ENCODE measurements at regions not wholly inside any gene's neighbourhood (a gene's known extent, or its start where the extent isn't known, plus 50 kb on each side); places are given as distances from the start of the nearest gene placed in this dataset.
"Not testable (repeated sequence)": the region's sequence is repeated elsewhere in the genome, so short reads cannot be mapped to it uniquely, and the experiment has no call there.

DNA sequence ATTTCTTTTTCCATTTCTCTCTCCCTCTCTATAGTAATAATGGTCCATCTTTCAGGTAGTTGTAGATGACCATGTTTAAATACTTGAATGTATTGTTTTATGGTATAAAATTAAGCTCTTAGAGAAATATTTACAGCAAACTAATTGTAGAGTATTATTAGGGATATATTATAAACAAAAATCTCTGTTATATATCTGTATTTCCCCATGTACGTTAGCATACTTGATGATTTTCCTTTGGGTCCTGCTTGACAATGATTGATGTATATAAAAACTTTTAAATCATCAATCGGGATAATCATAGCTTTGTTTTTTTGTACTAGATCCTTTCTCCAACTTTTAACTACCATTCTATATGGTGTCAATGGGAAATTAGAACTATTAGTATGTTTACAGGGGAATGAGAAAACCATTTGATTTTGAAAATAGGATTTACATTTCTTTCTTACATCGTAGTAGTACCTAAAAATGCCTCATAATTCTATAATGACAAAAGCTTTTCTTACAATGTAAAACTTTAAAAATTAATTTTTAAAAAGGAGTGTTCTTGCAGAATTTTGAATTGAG, 117.5 kb upstream of the CDK13 start:
- FAIRE-seq (no peak), ATAC-seq (no peak), DNase-seq (ENCODE audit: extremely low read depth in 1 of 4, low spot score in 3 of 4) (no peak)
- 8% methylated on average over 3 of the region's 3 CpGs for WGBS (ENCODE audit: insufficient coverage, low coverage, missing lambda C conversion rate)
- H3K27ac ChIP-seq (ENCODE audit: extremely low read depth, low read depth, low read length): no peak overlapping the region
- H3K4me2 ChIP-seq (ENCODE audit: insufficient read depth, low read length): no peak overlapping the region
- TF ChIP-seq ETV6 (IDR thresholded peaks at IDR 0.05; ENCODE audit: borderline replicate concordance in 1 of 2, low read depth in 2 of 2, low read length in 1 of 2) (no peak), ETV6 (CRISPR knock-in tag; IDR thresholded peaks at IDR 0.05; ENCODE audit: borderline replicate concordance) (no peak), CBX8 (IDR thresholded peaks at IDR 0.05; ENCODE audit: borderline replicate concordance, extremely low read depth, low read depth, low read length, poor library complexity, severe bottlenecking) (peak; percentile 98)
- ChIA-PET POLR2A (no interaction called here), CTCF (ENCODE audit: low intra/inter-chr PET ratio) (no interaction called here)
- H3K9me1 ChIP-seq (ENCODE audit: control insufficient read depth, insufficient read depth, low read length): no peaks in the 10 kb centered on the region
- H3K4me3 ChIP-seq: no peak overlapping the region
- no peak overlapping the region for H2AFZ ChIP-seq (ENCODE audit: low read depth, low read length)
- H3K4me1 ChIP-seq (replicated peaks in 1 of 2; ENCODE audit: control insufficient read depth in 2 of 2, insufficient read depth in 2 of 2, low read length in 2 of 2): peaks cover 0 to 12% of the 10 kb centered on the region in 2 experiments; a peak in 2 of 5 replicates
- H3K36me3 ChIP-seq (ENCODE audit: control insufficient read depth, insufficient read depth, low read length): no peaks in the 10 kb centered on the region
- no peaks in the 10 kb centered on the region for H3K79me2 ChIP-seq (ENCODE audit: control insufficient read depth, insufficient read depth, low read length)
- intact Hi-C loops (cut with micrococcal nuclease) (no loop called here), in situ Hi-C loops (cut with MboI) (no loop called here)
- H3K9ac ChIP-seq (ENCODE audit: insufficient read depth in 1 of 2, low read depth in 2 of 2, low read length in 2 of 2): no peak overlapping the region
- no peaks in the 10 kb centered on the region for H4K20me1 ChIP-seq (replicated peaks; ENCODE audit: control insufficient read depth, insufficient read depth, low read length)
- no peaks in the 10 kb centered on the region; the same call in 1 of the 2 replicates for H3K9me3 ChIP-seq (replicated peaks; ENCODE audit: control insufficient read depth, insufficient read depth, low read depth, low read length)
- H3K27me3 ChIP-seq (ENCODE audit: control insufficient read depth in 2 of 2, insufficient read depth in 2 of 2, low read length in 2 of 2): peaks cover 9 to 16% of the 10 kb centered on the region in 2 experiments; a peak in 3 of 5 replicates
- BruUV-seq (replicated peaks): no TSS peak

DNA sequence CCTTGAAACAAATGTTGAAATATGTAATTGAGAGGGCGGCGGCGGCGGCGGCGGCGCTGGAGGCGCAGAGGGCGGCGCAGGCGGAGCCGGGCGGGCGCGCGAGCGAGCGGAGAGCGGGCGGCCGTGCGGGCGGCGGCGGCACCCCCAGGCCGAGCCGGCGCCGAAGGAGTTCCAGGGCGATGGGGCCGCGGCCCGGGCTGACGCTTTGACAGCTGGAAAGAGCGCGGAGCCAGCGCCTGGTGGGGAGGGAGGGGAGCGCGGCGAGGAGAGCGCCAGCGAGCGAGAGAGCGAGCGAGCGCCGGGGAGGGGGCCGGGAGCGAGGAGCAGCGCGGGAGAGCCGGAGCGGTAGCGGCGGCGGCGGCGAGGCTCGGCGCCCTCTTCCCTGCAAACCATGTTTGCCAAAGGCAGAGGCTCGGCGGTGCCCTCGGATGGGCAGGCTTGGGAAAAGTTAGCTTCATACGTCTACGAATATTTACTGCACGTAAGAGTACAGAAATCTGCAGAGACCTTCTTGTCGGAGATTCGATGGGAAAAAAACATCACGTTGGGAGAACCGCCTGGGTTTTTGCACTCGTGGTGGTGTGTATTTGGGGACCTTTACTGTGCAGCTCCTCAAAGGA, 116.8 kb upstream of the CDK13 start:
- H4K20me1 ChIP-seq (replicated peaks; ENCODE audit: control insufficient read depth, insufficient read depth, low read length); H3K79me2 ChIP-seq (ENCODE audit: control insufficient read depth, insufficient read depth, low read length); CTCF ChIA-PET (ENCODE audit: low intra/inter-chr PET ratio); H3K9me1 ChIP-seq (ENCODE audit: control insufficient read depth, insufficient read depth, low read length); in situ Hi-C loops (cut with MboI); H3K36me3 ChIP-seq (ENCODE audit: control insufficient read depth, insufficient read depth, low read length); H3K9me3 ChIP-seq (replicated peaks; ENCODE audit: control insufficient read depth, insufficient read depth, low read depth, low read length); BruUV-seq (replicated peaks); H3K27ac ChIP-seq (ENCODE audit: extremely low read depth, low read depth, low read length); FAIRE-seq; H3K4me2 ChIP-seq (ENCODE audit: insufficient read depth, low read length); POLR2A ChIA-PET; intact Hi-C loops (cut with micrococcal nuclease); H3K9ac ChIP-seq (ENCODE audit: insufficient read depth in 1 of 2, low read depth in 2 of 2, low read length in 2 of 2): not testable (repeated sequence)
- peaks cover 0 to 12% of the 10 kb centered on the region in 2 experiments; a peak in 3 of 5 replicates for H3K4me1 ChIP-seq (replicated peaks in 1 of 2; ENCODE audit: control insufficient read depth in 2 of 2, insufficient read depth in 2 of 2, low read length in 2 of 2)
- peak in 2 of 4 experiments; percentile 26 to 41 for DNase-seq (ENCODE audit: extremely low read depth in 1 of 4, low spot score in 3 of 4)
- H2AFZ ChIP-seq (ENCODE audit: low read depth, low read length): 0 out of 2 replicates have a peak overlapping the region, but pooled peaks have one; percentile 32
- peak overlapping the region; percentile 19; the same call in 1 of the 2 replicates for H3K4me3 ChIP-seq
- TF ChIP-seq, protein P1, sequence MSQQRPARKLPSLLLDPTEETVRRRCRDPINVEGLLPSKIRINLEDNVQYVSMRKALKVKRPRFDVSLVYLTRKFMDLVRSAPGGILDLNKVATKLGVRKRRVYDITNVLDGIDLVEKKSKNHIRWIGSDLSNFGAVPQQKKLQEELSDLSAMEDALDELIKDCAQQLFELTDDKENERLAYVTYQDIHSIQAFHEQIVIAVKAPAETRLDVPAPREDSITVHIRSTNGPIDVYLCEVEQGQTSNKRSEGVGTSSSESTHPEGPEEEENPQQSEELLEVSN (IDR thresholded peaks at IDR 0.05; ENCODE audit: borderline replicate concordance in 1 of 2, extremely low read depth in 1 of 2, insufficient read depth in 1 of 2, insufficient read length in 1 of 2, low read depth in 1 of 2, low read length in 1 of 2, poor library complexity in 1 of 2, severe bottlenecking in 1 of 2): peak in 1 of 2 experiments; percentile 61
- peak in 1 of 2 experiments; percentile 51; a peak in 1 of 4 replicates for TF ChIP-seq MAZ (CRISPR knock-in tag; conservative IDR thresholded peaks at IDR 0.05 in 1 of 2, IDR thresholded peaks at IDR 0.05 in 1 of 2)
- TF ChIP-seq, protein P2, sequence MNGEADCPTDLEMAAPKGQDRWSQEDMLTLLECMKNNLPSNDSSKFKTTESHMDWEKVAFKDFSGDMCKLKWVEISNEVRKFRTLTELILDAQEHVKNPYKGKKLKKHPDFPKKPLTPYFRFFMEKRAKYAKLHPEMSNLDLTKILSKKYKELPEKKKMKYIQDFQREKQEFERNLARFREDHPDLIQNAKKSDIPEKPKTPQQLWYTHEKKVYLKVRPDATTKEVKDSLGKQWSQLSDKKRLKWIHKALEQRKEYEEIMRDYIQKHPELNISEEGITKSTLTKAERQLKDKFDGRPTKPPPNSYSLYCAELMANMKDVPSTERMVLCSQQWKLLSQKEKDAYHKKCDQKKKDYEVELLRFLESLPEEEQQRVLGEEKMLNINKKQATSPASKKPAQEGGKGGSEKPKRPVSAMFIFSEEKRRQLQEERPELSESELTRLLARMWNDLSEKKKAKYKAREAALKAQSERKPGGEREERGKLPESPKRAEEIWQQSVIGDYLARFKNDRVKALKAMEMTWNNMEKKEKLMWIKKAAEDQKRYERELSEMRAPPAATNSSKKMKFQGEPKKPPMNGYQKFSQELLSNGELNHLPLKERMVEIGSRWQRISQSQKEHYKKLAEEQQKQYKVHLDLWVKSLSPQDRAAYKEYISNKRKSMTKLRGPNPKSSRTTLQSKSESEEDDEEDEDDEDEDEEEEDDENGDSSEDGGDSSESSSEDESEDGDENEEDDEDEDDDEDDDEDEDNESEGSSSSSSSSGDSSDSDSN (IDR thresholded peaks at IDR 0.05; ENCODE audit: borderline replicate concordance in 1 of 2, low read depth in 2 of 2, low read length in 2 of 2): 0 out of 4 replicates have a peak, but pooled peaks of 1 of the 2 experiments have one; percentile 48
- TF ChIP-seq HNRNPLL (IDR thresholded peaks at IDR 0.05; ENCODE audit: low read depth, low read length, poor library complexity, severe bottlenecking): peak; percentile 78
- ATAC-seq: peak; percentile 92
- WGBS (ENCODE audit: insufficient coverage, low coverage, missing lambda C conversion rate): 25% methylated on average over 42 of the region's 71 CpGs
- H3K27me3 ChIP-seq (ENCODE audit: control insufficient read depth in 2 of 2, insufficient read depth in 2 of 2, low read length in 2 of 2): peaks cover 9 to 13% of the 10 kb centered on the region in 2 experiments; a peak in 3 of 5 replicates

Data from K562 (cell line).